Smooth muscle cell (in vitro differentiated cells): ENCODE measurements at regions not wholly inside any gene's neighbourhood (a gene's known extent, or its start where the extent isn't known, plus 50 kb on each side); places are given as distances from the start of the nearest gene placed in this dataset.

Source experiments
- DNase-seq: peaks from one replicate; lab custom pipeline; 2025; ENCODE audit not compliant: unreplicated experiment; lab: John Stamatoyannopoulos, UW
- H2AFZ ChIP-seq: fragments of 200-600 bp; sonication (generic); 2 replicates; pipeline ENCODE4 v1.6.0; 2016; ENCODE audit warnings: antibody characterized with exemption, low read depth, mild to moderate bottlenecking
- H3F3A ChIP-seq: fragments of 200-600 bp; sonication (generic); 2 replicates; pipeline ENCODE4 v1.6.0; 2017; ENCODE audit warnings: antibody characterized with exemption, low read depth
- H3K27ac ChIP-seq: fragments of 200-600 bp; sonication (generic); 2 replicates; pipeline ENCODE4 v1.5.1; 2016; ENCODE audit warnings: low read depth, mild to moderate bottlenecking
- H3K27me3 ChIP-seq: fragments of 200-600 bp; sonication (generic); 2 replicates; pipeline ENCODE4 v1.6.1; 2016; ENCODE audit warnings: low read depth, mild to moderate bottlenecking
- H3K36me3 ChIP-seq: fragments of 200-600 bp; sonication (generic); 2 replicates; pipeline ENCODE4 v1.5.1; 2016; ENCODE audit warnings: low read depth
- H3K4me1 ChIP-seq: fragments of 200-600 bp; sonication (generic); 2 replicates; pipeline ENCODE4 v1.5.1; 2016; ENCODE audit warnings: low read depth
- H3K4me2 ChIP-seq: fragments of 200-600 bp; sonication (generic); 2 replicates; pipeline ENCODE4 v1.6.0; 2016; ENCODE audit warnings: mild to moderate bottlenecking
- H3K4me3 ChIP-seq: fragments of 200-600 bp; sonication (generic); 2 replicates; pipeline ENCODE4 v1.5.1; 2016; ENCODE audit warnings: mild to moderate bottlenecking
- H3K79me2 ChIP-seq: fragments of 200-600 bp; sonication (generic); 2 replicates; pipeline ENCODE4 v1.6.0; 2016; ENCODE audit warnings: low read depth, mild to moderate bottlenecking
- H3K9ac ChIP-seq: fragments of 200-600 bp; sonication (generic); 2 replicates; pipeline ENCODE4 v1.6.0; 2016; ENCODE audit warnings: low read depth
- H3K9me3 ChIP-seq: fragments of 200-600 bp; sonication (generic); replicated peaks from 2 replicates; pipeline ENCODE4 v1.5.1; 2016; ENCODE audit warnings: low read depth
- H4K20me1 ChIP-seq: fragments of 200-600 bp; sonication (generic); 2 replicates; pipeline ENCODE4 v1.6.0; 2016; ENCODE audit warnings: low read depth
- WGBS: methylation state at CpG from one replicate; pipeline ENCODE4 v1.1.7; 2016; ENCODE audit warnings: low lambda C conversion rate; 5-methylcytosine and 5-hydroxymethylcytosine counted together
- TF ChIP-seq, protein P1 (sequence below): fragments of 200-600 bp; sonication (generic); IDR thresholded peaks from 2 replicates; pipeline ENCODE4 v1.5.1; 2017; ENCODE audit warnings: borderline replicate concordance, mild to moderate bottlenecking, antibody characterized with exemption; ENCODE audit not compliant: insufficient read depth, poor library complexity, severe bottlenecking

DNA sequence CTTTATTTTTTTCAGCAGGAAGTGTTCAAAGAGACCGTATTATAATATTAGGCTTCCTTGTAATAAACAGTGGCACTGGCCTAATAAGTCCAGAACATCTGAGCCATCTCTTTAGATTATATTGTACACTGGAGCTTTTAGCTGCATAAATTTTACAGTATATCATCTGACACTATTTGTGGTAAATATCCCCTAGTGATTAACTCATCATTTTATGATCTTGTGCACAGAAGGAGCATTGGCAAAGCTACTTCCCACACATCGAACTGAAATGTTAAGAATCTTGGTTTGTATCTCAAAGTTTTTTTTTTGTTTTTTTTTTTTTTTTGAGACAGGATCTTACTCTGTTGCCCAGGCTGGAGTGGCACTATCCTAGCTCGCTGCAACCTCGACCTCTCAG is 162.7 kb downstream of the HIPK3 start:
- H3K9ac ChIP-seq: no peak overlapping the region
- WGBS: 93% methylated on average over 4 of the region's 4 CpGs
- H3F3A ChIP-seq: no peaks in the 10 kb centered on the region
- H3K27ac ChIP-seq: no peak overlapping the region
- no peaks in the 10 kb centered on the region for H3K79me2 ChIP-seq
- H4K20me1 ChIP-seq: peaks cover 1% of the 10 kb centered on the region
- H3K4me3 ChIP-seq: no peak overlapping the region
- H3K4me2 ChIP-seq: no peak overlapping the region
- no peak for DNase-seq
- H3K4me1 ChIP-seq: no peaks in the 10 kb centered on the region
- H2AFZ ChIP-seq: no peak overlapping the region
- H3K36me3 ChIP-seq: no peaks in the 10 kb centered on the region
- H3K27me3 ChIP-seq: peaks cover 12% of the 10 kb centered on the region
- TF ChIP-seq, protein P1, sequence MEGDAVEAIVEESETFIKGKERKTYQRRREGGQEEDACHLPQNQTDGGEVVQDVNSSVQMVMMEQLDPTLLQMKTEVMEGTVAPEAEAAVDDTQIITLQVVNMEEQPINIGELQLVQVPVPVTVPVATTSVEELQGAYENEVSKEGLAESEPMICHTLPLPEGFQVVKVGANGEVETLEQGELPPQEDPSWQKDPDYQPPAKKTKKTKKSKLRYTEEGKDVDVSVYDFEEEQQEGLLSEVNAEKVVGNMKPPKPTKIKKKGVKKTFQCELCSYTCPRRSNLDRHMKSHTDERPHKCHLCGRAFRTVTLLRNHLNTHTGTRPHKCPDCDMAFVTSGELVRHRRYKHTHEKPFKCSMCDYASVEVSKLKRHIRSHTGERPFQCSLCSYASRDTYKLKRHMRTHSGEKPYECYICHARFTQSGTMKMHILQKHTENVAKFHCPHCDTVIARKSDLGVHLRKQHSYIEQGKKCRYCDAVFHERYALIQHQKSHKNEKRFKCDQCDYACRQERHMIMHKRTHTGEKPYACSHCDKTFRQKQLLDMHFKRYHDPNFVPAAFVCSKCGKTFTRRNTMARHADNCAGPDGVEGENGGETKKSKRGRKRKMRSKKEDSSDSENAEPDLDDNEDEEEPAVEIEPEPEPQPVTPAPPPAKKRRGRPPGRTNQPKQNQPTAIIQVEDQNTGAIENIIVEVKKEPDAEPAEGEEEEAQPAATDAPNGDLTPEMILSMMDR: no peak
- H3K9me3 ChIP-seq: no peaks in the 10 kb centered on the region

DNA sequence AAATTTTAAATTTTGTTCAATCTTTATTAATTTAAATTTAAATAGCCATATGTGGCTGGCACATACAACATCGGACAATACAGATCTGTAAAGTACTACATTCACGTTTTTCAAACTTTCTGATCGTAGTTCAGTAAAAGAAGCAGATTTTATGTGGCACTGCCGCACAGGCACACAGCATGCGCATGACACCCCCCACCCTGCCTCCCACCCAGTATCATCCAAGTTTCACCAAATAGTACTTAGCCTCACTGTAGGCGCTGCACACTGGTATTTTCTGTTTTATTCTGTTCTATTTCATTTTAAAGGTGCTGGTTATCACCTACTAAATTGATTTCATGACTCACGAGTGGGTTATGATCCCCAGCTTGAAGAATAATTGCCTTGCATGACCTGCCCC is 159.9 kb downstream of the HIPK3 start:
- Histone ChIP-seq H3K79me2 (no peaks in the 10 kb centered on the region), H3K4me3 (no peak overlapping the region), H3F3A (no peaks in the 10 kb centered on the region), H3K9me3 (no peaks in the 10 kb centered on the region), H2AFZ (no peak overlapping the region), H3K4me2 (no peak overlapping the region), H3K27ac (no peak overlapping the region), H3K4me1 (no peaks in the 10 kb centered on the region), H3K36me3 (no peaks in the 10 kb centered on the region), H4K20me1 (peaks cover 9% of the 10 kb centered on the region), H3K27me3 (no peaks in the 10 kb centered on the region), H3K9ac (no peak overlapping the region)
- TF ChIP-seq, protein P1: no peak
- WGBS: 93% methylated on average over 7 of the region's 7 CpGs
- no peak for DNase-seq

DNA sequence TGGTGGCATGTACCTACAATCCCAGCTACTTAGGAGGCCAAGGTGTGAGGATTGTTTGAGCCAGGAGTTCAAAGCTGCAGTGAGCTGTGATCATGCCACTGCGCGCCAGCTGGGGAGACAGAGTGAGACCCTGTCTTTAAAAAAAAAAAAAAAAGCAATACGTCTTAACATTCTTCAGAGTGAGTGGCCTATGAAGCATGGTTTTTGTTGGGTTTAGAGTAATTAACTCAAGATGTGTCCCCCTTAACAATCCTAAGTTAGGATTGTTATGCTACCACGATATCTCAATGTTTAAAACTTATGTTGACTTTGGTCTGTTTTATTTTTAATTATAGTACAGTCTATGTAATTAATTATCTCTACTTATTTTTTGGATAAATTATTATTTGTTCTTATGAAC is 156.1 kb downstream of the HIPK3 start:
- no peak for DNase-seq
- no peak overlapping the region for H2AFZ ChIP-seq
- WGBS: 86% methylated on average over 4 of the region's 4 CpGs

DNA sequence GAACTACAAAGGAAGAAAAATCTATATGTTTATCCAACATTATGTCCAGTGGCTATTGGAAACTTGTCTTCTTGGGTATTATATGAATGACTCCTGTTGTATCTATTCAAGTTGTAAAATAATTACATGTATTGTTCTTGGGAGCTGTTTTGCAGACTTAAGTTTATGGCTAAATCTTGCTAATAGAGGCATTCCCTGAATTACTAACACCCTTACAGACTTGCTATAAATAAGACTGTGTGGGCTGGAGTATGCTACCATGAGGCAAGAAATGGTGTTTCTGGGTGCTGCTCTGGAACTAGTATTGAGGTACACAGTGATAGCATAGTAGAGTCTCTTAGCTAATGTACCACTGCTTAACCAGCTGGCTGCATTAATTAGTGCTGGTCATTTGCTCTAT is 155.1 kb downstream of the HIPK3 start:
- no peaks in the 10 kb centered on the region for H3K9me3 ChIP-seq
- H3K4me2 ChIP-seq: peak overlapping the region; percentile 3
- H3K27me3 ChIP-seq: peaks cover 17% of the 10 kb centered on the region
- H3K4me3 ChIP-seq: no peak overlapping the region
- no peaks in the 10 kb centered on the region for H3K4me1 ChIP-seq
- peaks cover 15% of the 10 kb centered on the region for H4K20me1 ChIP-seq
- TF ChIP-seq, protein P1: no peak
- no peak overlapping the region for H3K9ac ChIP-seq
- H2AFZ ChIP-seq: no peak overlapping the region
- H3F3A ChIP-seq: no peaks in the 10 kb centered on the region
- H3K79me2 ChIP-seq: no peaks in the 10 kb centered on the region
- no peak for DNase-seq
- H3K27ac ChIP-seq: no peak overlapping the region
- H3K36me3 ChIP-seq: no peaks in the 10 kb centered on the region

More for the DNA sequence above, 156.1 kb downstream of the HIPK3 start:
- TF ChIP-seq, protein P1: no peak
- H3K27me3 ChIP-seq: peaks cover 17% of the 10 kb centered on the region
- no peak overlapping the region for H3K27ac ChIP-seq
- H3K4me1 ChIP-seq: no peaks in the 10 kb centered on the region
- peaks cover 15% of the 10 kb centered on the region for H4K20me1 ChIP-seq
- H3K79me2 ChIP-seq: no peaks in the 10 kb centered on the region
- no peaks in the 10 kb centered on the region for H3K36me3 ChIP-seq
- H3K9me3 ChIP-seq: no peaks in the 10 kb centered on the region
- H3K4me2 ChIP-seq: no peak overlapping the region
- no peak overlapping the region for H3K9ac ChIP-seq
- H3F3A ChIP-seq: no peaks in the 10 kb centered on the region
- H3K4me3 ChIP-seq: no peak overlapping the region
